ENCODE measurements at regions not wholly inside any gene's neighbourhood (a gene's known extent, or its start where the extent isn't known, plus 50 kb on each side); places are given as distances from the start of the nearest gene placed in this dataset.

DNA sequence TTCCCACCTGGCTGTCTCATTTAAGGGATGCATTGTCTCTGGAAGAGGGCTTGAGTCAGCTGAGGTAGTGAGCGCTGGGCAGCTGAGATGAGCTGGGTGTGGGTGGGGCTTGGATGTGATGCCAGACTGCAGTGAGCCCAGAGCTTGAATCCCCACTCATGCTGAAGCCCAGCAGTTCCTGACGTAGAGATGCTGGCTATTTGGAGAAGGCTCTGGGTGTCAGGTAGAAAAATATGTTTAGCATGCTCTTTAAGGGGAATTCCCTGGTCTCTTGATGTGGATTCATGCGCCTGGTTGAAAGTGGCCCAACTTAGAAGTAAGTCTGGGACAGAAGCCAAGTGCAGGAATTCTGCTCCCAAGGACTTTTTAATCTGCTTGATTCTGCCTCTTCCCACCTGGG, 241.5 kb upstream of the IGFBP3 start:
- TF ChIP-seq, protein P1, sequence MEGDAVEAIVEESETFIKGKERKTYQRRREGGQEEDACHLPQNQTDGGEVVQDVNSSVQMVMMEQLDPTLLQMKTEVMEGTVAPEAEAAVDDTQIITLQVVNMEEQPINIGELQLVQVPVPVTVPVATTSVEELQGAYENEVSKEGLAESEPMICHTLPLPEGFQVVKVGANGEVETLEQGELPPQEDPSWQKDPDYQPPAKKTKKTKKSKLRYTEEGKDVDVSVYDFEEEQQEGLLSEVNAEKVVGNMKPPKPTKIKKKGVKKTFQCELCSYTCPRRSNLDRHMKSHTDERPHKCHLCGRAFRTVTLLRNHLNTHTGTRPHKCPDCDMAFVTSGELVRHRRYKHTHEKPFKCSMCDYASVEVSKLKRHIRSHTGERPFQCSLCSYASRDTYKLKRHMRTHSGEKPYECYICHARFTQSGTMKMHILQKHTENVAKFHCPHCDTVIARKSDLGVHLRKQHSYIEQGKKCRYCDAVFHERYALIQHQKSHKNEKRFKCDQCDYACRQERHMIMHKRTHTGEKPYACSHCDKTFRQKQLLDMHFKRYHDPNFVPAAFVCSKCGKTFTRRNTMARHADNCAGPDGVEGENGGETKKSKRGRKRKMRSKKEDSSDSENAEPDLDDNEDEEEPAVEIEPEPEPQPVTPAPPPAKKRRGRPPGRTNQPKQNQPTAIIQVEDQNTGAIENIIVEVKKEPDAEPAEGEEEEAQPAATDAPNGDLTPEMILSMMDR (IDR thresholded peaks at IDR 0.05), result no peak
- TF ChIP-seq SOX15 (CRISPR knock-in tag; IDR thresholded peaks at IDR 0.05), result no peak
- TF ChIP-seq, protein P2, sequence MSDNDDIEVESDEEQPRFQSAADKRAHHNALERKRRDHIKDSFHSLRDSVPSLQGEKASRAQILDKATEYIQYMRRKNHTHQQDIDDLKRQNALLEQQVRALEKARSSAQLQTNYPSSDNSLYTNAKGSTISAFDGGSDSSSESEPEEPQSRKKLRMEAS (CRISPR knock-in tag; IDR thresholded peaks at IDR 0.05), result no peak
- TF ChIP-seq ZBTB21 (CRISPR knock-in tag; IDR thresholded peaks at IDR 0.05; ENCODE audit: borderline replicate concordance), result no peak
- TF ChIP-seq, protein P3, sequence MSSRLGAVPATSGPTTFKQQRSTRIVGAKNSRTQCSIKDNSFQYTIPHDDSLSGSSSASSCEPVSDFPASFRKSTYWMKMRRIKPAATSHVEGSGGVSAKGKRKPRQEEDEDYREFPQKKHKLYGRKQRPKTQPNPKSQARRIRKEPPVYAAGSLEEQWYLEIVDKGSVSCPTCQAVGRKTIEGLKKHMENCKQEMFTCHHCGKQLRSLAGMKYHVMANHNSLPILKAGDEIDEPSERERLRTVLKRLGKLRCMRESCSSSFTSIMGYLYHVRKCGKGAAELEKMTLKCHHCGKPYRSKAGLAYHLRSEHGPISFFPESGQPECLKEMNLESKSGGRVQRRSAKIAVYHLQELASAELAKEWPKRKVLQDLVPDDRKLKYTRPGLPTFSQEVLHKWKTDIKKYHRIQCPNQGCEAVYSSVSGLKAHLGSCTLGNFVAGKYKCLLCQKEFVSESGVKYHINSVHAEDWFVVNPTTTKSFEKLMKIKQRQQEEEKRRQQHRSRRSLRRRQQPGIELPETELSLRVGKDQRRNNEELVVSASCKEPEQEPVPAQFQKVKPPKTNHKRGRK (CRISPR knock-in tag; IDR thresholded peaks at IDR 0.05; ENCODE audit: borderline replicate concordance), result no peak
- TF ChIP-seq, protein P4, sequence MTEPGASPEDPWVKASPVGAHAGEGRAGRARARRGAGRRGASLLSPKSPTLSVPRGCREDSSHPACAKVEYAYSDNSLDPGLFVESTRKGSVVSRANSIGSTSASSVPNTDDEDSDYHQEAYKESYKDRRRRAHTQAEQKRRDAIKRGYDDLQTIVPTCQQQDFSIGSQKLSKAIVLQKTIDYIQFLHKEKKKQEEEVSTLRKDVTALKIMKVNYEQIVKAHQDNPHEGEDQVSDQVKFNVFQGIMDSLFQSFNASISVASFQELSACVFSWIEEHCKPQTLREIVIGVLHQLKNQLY (CRISPR knock-in tag; IDR thresholded peaks at IDR 0.05), result no peak
- TF ChIP-seq, protein P5, sequence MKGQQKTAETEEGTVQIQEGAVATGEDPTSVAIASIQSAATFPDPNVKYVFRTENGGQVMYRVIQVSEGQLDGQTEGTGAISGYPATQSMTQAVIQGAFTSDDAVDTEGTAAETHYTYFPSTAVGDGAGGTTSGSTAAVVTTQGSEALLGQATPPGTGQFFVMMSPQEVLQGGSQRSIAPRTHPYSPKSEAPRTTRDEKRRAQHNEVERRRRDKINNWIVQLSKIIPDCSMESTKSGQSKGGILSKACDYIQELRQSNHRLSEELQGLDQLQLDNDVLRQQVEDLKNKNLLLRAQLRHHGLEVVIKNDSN (CRISPR knock-in tag; IDR thresholded peaks at IDR 0.05), result no peak
- no peak for TF ChIP-seq NR2C2 (CRISPR knock-in tag; IDR thresholded peaks at IDR 0.05)
- TF ChIP-seq, protein P6, sequence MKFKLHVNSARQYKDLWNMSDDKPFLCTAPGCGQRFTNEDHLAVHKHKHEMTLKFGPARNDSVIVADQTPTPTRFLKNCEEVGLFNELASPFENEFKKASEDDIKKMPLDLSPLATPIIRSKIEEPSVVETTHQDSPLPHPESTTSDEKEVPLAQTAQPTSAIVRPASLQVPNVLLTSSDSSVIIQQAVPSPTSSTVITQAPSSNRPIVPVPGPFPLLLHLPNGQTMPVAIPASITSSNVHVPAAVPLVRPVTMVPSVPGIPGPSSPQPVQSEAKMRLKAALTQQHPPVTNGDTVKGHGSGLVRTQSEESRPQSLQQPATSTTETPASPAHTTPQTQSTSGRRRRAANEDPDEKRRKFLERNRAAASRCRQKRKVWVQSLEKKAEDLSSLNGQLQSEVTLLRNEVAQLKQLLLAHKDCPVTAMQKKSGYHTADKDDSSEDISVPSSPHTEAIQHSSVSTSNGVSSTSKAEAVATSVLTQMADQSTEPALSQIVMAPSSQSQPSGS (CRISPR knock-in tag; IDR thresholded peaks at IDR 0.05; ENCODE audit: borderline replicate concordance, low read depth), result no peak
- TF ChIP-seq KAT7 (CRISPR knock-in tag; IDR thresholded peaks at IDR 0.05; ENCODE audit: borderline replicate concordance), result no peak
- no peak for TF ChIP-seq ESRRA (CRISPR knock-in tag; IDR thresholded peaks at IDR 0.05; ENCODE audit: borderline replicate concordance)
- TF ChIP-seq, protein P7, sequence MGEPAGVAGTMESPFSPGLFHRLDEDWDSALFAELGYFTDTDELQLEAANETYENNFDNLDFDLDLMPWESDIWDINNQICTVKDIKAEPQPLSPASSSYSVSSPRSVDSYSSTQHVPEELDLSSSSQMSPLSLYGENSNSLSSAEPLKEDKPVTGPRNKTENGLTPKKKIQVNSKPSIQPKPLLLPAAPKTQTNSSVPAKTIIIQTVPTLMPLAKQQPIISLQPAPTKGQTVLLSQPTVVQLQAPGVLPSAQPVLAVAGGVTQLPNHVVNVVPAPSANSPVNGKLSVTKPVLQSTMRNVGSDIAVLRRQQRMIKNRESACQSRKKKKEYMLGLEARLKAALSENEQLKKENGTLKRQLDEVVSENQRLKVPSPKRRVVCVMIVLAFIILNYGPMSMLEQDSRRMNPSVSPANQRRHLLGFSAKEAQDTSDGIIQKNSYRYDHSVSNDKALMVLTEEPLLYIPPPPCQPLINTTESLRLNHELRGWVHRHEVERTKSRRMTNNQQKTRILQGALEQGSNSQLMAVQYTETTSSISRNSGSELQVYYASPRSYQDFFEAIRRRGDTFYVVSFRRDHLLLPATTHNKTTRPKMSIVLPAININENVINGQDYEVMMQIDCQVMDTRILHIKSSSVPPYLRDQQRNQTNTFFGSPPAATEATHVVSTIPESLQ (CRISPR knock-in tag; IDR thresholded peaks at IDR 0.05), result no peak
- TF ChIP-seq, protein P8, sequence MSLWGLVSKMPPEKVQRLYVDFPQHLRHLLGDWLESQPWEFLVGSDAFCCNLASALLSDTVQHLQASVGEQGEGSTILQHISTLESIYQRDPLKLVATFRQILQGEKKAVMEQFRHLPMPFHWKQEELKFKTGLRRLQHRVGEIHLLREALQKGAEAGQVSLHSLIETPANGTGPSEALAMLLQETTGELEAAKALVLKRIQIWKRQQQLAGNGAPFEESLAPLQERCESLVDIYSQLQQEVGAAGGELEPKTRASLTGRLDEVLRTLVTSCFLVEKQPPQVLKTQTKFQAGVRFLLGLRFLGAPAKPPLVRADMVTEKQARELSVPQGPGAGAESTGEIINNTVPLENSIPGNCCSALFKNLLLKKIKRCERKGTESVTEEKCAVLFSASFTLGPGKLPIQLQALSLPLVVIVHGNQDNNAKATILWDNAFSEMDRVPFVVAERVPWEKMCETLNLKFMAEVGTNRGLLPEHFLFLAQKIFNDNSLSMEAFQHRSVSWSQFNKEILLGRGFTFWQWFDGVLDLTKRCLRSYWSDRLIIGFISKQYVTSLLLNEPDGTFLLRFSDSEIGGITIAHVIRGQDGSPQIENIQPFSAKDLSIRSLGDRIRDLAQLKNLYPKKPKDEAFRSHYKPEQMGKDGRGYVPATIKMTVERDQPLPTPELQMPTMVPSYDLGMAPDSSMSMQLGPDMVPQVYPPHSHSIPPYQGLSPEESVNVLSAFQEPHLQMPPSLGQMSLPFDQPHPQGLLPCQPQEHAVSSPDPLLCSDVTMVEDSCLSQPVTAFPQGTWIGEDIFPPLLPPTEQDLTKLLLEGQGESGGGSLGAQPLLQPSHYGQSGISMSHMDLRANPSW (CRISPR knock-in tag; conservative IDR thresholded peaks at IDR 0.05; ENCODE audit: low read depth), result no peak
